HG03575 (cell line): ENCODE measurements at regions not wholly inside any gene's neighbourhood (a gene's known extent, or its start where the extent isn't known, plus 50 kb on each side); places are given as distances from the start of the nearest gene placed in this dataset.

Experiments
- ATAC-seq: cut with Tn5 transposase; IDR thresholded peaks from one replicate; pipeline ENCODE4 v1.9.1; 2021; ENCODE audit not compliant: unreplicated experiment, insufficient number of reproducible peaks, low FRiP score; ENCODE audit errors: extremely low read depth

DNA sequence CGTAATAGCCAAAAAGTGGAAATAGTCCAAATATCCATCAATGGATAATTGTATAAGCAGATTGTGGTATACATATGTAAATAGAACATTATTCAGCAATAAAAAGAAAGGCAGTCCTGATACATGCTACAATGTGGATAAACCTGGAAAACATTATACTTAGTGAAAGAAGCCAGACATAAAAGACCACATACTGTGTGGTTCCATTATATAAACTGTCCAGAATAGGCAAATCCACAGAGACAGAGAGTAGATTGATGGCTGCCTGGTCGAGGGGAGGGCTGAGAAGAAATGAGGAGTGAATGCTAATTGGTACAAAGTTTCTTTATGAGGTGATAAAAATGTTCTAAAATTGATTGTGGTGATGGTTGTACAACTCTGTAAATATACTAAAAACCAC lies 397.4 kb upstream of the RPS6KA3 start:
- ATAC-seq, result no peak

DNA sequence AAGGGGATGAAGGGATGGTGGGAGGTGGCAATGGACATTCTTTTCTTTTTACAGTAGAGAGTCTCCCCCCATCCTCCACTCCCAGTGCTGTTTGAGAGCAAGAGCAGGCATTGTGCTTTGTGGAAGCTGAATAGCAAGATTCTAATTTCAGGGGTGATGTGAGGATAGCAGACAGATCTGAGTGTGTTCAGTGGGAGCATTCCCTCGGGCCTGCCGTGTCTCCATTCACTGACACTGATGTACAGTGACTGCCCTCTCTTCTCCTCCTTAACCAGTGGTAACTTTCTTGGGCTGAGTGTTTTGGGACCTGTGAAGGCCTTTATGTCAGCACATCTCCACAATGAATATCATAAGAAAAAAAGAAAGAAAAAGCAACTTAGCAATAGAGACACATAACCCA lies 396.6 kb upstream of the RPS6KA3 start:
- no peak for ATAC-seq

DNA sequence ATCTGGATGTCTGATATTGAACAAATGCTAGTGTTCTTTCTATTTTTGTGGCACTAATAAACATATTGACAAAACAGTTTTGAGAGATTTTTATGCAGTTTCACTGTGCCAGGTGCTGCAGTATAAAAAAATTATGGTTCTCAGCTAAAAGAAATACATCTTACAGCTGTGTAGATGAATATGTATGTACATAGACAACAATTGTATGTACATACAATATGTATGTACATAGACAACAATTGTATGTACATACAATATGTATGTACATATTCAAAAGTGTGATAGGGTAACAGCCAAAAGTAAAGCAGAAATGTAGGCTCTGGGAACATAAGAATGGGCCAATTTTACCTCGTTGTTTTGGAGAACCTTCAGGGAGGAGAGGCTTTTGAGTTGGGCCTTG lies 390.0 kb upstream of the RPS6KA3 start:
- ATAC-seq, result no peak

DNA sequence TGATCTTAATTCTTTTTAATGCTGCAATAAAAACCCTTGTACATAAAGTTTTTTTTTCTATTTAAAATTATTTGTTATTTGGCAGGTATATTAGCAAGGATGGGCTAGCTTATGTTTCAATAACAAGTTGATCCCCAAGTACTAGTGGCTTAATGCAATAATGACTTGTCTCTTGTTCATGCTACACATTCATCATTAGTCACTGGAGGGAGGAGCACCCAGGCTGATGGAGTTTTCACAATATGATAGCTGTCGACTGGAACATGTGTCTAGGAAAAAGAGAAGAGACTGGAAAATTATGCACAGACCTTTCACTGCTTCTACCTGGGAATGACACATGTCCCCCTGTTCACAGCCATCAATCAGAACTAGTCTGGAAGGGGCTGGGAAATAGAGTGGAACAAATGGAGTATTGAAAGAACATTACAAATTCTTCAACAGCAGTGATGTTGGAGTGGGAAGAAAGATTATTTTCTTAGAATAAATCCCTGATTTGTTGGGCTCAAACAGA lies 387.9 kb upstream of the RPS6KA3 start:
- no peak for ATAC-seq

DNA sequence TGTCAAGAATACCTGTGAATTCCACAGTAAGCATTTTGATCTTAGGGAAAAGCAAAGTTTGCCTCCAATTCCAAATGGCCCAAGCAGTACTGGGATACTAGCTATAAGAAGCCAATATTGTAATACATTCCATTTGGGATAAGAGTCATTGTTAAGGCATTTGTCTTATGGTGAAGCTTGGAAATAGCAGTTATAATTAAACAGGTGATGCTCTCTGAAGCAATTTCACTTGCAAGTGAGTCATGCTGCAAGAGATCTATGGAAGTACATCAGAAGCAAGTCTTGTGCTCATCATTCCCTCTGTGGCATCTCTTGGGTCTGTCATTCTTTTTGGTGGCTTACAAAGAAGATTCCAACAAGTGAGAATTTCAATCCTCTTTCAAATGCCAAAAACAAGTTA lies 386.4 kb upstream of the RPS6KA3 start:
- no peak for ATAC-seq

DNA sequence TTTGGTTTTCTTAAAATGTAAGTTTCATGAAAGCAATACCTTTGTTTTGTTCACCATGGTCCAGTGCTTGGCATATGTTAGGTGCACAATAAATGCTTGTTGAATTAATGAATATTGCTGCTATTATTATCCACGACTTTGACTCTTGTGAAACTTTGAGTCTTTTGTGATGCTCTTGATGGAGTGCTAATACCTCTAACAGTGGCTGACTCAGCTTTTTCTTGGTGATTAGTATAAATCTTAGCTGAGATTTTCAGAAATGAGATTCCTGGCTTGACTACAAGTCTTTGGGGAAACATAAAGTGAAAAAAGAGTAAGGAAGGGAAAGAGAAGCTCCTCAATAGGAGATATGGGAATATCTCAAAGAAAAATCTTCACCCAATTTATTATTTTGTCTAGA lies 375.2 kb upstream of the RPS6KA3 start:
- no peak for ATAC-seq

DNA sequence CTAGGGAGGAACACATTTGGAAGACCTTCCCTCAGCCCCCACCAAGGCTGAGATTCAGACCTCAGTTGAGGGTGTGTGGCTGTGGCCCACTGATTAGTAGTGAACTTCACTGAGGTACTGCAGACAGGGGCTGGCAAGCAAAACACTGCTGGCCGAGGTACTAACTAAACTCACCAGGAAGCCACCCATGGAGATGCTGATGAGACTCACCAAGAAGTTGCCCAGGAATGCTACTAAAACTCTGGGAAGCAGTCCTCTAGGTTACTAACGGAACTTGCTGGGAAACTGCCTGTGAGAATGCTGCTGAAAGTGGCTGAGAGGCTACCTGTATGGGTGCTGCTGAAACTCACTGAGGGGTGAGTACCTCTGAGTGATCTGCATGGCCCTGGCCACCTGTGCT lies 372.4 kb upstream of the RPS6KA3 start:
- no peak for ATAC-seq

DNA sequence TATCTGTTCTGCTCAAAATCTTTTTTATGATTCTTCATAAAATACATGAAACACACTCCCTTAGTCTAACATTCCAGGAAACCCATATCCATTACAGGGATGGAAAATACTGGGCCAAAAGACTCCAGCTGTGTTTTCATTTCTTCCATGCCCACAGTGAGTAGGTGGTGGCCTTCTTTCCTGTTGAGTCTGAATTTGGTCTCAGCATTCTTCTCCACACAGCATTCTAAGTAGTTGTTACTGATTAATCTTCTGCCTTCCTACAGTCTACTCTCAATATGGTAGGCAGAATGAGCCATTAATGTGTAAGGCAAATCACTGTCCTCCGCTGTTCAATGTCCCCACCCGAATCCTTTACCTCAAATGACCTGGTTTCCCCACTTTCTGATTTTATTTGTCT lies 370.6 kb upstream of the RPS6KA3 start:
- no peak for ATAC-seq

DNA sequence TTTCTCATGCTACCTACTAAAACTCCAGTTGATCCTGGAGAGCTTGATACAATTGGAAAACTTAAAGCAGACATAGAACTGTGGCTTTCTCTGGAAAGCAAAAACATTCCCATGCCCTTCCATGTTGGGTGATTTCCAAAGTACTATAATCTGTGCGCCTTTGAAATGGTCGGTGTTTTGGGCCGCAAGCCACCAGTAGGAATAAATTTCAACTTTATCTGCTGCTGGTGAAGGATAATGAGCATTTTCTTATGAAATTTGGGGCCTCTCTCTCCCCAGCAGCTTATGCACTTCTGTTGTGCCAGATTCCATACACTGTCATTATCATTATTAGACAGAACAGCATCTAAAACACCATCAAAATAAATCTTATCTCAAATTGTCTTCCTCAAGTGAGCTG lies 366.7 kb upstream of the RPS6KA3 start:
- no peak for ATAC-seq

DNA sequence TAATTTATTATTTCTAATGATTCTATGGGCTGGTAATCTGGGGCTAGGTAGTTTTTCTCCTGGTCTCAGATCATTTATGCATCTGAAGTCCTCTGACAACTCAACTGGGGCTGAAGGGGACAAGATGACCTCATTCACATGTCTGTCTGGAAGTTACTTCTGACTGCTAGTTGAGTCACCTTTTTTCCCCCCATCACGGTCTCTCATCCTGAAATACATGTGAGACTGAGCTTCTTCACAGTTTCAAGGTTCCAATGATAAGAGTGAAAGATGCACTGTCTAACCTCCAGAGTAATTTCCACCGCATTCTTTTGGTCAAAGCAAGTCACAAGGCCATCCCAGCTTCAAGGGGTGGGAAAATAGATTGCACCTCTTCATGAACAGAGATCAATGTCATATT lies 356.7 kb upstream of the RPS6KA3 start:
- ATAC-seq, result no peak

DNA sequence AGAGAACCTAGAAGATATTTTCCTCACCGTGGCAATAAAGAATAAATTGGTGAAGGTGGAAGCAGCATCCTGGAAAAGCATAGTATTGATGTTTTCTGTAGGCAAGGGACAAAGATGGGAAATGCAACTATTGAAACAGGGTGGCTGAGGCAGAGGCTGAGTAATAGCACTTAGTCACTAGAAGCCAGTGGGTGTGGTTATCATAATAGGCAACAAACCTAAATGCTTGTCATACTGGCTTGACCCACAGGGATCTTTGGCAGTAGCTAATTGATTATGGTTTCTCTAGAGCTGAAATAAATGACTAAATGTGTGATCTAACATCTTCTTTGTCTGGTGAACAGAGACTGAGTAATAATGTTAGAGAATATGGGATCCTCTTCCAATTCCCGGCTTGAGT lies 353.6 kb upstream of the RPS6KA3 start:
- no peak for ATAC-seq

DNA sequence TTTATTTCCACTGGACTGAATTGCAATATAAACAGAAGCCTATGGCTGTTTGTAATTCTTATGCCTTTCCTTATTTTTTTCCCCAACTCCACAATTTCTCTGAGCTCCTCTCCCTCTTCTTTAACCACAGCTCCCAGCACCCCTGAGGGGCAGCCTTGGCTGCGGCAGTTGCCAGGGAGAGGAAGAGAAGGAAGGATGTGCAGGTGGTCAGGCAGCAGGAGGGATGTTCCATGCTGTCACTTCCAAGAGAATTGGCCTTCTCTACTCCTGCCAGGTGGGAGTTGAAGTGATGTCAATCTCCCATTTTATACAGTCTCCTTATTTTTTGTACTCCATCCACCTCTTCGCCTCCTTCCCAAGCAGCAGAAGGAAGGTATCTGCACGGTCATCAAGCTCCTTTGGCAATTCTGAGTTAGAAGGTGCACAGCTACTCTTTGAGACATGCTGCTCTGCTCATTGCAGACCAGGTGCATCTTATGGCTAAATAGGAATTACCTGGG lies 343.3 kb upstream of the RPS6KA3 start:
- no peak for ATAC-seq

DNA sequence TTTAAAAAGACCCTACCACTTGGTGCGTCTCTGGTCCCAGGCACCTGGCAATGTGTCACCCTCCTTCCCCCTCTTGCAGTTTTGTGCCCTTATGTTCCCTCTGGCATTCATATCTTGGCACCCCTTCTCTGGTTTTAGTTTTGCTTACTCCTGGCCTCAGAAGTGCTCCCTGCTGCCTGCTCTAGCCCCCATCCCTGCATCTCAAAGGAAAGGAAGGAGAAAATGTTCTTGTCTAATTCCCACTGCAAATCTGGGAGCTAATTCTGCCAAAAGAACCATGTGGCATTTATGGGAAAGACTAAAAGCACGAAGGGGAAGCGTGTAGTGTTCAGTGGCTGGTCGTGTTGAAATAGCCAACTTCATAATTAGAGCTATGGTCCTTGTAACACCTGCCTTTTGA lies 340.1 kb upstream of the RPS6KA3 start:
- ATAC-seq, result no peak

DNA sequence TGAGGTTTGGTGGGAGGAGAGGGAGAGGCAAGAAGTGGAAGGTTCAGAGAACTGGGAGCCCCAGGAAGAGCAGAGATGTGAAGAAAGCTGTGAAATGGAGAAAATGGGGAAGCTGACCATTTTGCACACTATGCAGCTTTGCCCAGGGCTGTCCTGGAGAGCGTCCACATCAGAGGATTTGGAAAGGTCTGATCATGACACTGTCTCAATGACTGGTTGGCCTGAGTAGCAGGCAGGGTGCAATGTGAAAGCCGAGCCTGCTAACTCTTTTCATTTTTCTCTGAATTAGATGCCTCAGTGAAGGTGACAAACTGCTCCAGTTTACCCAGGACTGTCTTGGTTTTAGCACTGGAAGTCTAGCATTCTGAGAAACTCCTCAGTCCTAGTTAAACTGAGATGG lies 330.1 kb upstream of the RPS6KA3 start:
- no peak for ATAC-seq

DNA sequence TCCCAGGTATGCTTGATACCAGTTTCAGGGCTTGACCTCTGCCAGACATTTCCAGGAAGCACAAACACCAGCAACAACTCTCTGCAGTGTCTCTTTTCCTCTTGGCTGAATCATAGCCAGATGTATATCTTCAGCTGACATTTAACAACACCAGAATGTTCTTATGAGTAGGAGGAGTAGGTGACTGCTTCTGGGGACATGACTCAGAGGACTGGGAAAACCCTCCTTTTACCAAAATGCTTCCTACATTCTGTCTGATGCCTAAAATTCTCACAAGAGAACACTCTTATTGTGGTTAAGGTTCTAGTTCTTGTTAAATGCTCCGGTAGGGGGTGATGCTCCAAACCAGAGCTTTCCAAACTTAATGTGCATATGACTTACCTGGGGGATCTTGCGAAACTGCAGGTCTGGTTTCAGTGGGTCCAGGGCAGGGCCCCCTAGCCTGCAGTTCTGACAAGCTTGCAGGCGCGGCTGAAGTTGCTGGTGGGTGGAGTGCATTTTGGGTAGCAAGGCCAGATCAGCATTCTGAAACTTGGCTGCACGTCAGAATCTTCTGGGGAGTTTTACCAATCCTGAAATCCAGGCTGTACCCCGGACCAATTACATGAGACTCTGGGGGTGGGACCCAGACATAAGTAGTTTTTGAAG lies 329.3 kb upstream of the RPS6KA3 start:
- no peak for ATAC-seq

DNA sequence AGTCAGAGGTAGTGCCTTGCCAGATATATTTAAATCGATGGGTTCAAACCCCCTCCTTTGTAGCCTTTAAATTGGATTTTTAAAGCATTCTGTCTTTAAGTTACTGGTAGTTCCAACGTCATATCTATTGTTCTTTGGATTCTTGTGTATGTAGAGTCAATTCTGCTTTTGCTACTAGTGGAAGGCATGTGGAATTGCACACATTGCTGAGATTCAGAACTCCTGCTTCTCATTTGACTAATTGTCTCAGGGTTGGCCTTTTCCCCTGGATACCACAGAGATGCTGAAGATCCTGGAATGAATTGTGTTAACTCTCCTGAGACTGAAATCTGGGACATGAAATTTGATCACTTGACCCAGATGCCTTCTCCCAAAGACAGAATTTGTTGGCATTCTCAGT lies 328.3 kb upstream of the RPS6KA3 start:
- ATAC-seq, result no peak

DNA sequence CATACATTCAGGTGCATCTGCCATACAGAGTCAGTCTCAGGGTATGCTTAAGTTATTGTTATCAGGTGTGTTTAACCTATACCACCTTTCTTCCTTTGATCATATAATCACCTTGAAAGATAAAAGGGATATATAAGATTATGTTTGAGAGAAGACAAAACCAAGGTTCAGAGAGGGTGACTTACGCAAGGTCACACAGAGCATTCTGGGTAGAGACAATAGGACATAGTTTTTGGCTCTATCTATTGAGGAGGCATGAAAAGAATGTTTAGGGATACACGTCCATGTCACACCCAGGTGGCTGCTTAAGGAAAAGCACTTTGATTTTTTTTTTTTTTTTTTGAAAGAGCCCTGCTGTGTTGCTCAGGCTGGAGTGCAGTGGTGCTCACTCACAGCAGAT lies 327.1 kb upstream of the RPS6KA3 start:
- no peak for ATAC-seq

DNA sequence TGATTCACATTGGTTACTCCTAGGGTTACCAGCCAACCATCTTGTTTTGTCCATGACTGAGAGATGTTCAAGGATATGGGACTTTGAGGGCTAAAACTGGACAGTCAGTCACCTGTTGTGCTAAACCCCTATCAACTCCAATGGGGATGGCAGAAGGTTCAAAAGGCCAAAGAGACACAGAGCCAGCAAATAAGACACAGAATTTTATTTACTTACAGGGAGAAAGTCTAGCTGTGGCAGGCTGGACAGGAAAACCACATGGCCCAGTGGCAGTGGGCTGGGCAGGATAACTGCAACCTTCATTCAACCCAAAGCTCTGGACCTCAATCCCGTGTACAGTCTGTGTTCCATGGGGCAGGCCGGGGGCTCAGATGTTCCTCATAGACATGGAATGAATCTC lies 326.7 kb upstream of the RPS6KA3 start:
- ATAC-seq, result no peak

DNA sequence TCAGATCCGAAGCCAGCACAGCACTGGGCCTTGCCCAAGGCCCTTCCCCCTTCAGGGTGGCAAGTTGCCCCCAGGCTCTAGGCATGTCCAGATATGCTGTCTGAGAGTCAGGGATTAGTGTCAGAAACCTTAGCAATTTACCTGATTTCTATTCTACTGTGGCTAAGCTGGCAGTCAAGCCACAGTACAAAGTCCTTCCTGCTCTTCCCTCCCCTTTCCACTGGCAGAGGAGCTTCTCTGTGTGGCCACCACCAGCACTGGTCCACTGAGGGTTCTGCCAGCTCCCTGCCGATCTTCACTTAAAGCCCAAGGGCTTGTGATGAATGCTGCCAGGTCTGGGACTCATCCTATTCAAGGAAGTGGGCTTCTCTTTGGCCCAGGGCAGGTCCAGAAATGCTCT lies 324.5 kb upstream of the RPS6KA3 start:
- ATAC-seq, result no peak

DNA sequence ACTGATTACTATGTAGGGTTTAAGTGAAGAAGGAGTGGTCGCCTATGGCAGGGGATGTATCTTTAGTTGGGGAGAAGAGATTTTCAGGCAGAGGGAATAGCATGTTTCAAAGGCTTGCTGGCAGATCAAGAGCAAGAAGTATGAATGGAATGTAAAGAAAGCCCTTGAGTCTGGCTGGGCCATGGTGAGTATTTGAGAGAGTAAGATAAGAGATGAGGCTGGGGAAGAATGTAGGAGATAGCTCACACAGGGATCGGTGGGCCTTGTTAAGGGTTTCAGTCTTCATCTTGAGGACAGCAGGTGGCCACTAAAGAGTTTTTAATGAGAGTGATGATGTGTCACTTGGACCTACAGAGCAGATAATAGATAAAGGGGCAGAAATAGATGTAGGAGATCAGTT lies 319.1 kb upstream of the RPS6KA3 start:
- ATAC-seq, result no peak

DNA sequence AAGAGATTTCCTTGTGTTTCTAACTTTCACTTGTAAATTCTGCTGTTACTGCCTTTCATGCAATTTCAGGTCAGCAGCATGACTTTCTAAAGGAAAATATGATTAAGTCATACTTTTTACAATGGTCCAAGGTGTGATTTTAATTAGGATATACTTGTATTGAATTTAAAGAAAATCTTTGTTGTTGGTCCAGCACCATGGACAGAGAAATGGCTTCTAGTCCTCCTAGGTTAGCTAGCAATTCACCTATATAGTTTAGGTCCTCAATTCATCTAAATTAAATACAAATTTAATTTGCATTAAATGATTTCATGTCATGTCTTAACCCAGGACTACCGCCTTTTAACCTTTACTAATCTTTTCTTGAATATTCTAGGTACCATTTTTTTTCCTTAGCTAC lies 304.9 kb upstream of the RPS6KA3 start:
- ATAC-seq, result no peak
